CD14-positive monocyte (primary cell): ENCODE measurements at regions not wholly inside any gene's neighbourhood (a gene's known extent, or its start where the extent isn't known, plus 50 kb on each side); places are given as distances from the start of the nearest gene placed in this dataset.

Experiments used
- DNase-seq, 3 donors: peaks; one replicate each; pipeline ENCODE4 v3.0.0-alpha.2; 2011 to 2022
- H2AFZ ChIP-seq: 2 replicates; pipeline ENCODE4 v1.6.0; 2012; ENCODE audit warnings: mild to moderate bottlenecking, low read depth, low read length, inconsistent platforms; ENCODE audit not compliant: insufficient read depth, poor library complexity, severe bottlenecking
- H3K27ac ChIP-seq, 2 donors: 1 replicate in 1 of 2; 2 replicates in 1 of 2; pipeline ENCODE4 v1.5.1; 2012 to 2013; ENCODE audit warnings: low read length in 2 of 2, control low read depth in 1 of 2, inconsistent platforms in 1 of 2, low read depth in 1 of 2, mild to moderate bottlenecking in 1 of 2
- H3K27me3 ChIP-seq, 2 donors: one replicate each; pipeline versions ENCODE4 v1.6.0 to v1.6.1; 2011 to 2013; ENCODE audit warnings: low read length in 2 of 2; ENCODE audit not compliant: control insufficient read depth in 2 of 2, insufficient read depth in 2 of 2
- H3K36me3 ChIP-seq, 2 donors: replicated peaks in 1 of 2; 1 replicate in 1 of 2; 2 replicates in 1 of 2; pipeline versions ENCODE4 v1.5.1 to v1.6.1; 2012 to 2013; ENCODE audit warnings: low read length in 2 of 2, control low read depth in 1 of 2, inconsistent platforms in 1 of 2, mild to moderate bottlenecking in 1 of 2; ENCODE audit not compliant: insufficient read depth in 2 of 2, control insufficient read depth in 1 of 2
- H3K4me1 ChIP-seq, 2 donors: 1 replicate in 1 of 2; 2 replicates in 1 of 2; pipeline versions ENCODE4 v1.5.1 to v1.6.1; 2012 to 2013; ENCODE audit warnings: low read length in 2 of 2, control low read depth in 1 of 2, inconsistent platforms in 1 of 2, mild to moderate bottlenecking in 1 of 2, moderate library complexity in 1 of 2; ENCODE audit not compliant: insufficient read depth in 2 of 2, control insufficient read depth in 1 of 2
- H3K4me2 ChIP-seq: replicated peaks from 2 replicates; pipeline ENCODE3; 2012; ENCODE audit warnings: low read length, moderate library complexity, mild to moderate bottlenecking; ENCODE audit not compliant: poor library complexity, severe bottlenecking; ENCODE audit errors: extremely low read depth
- H3K4me3 ChIP-seq, 3 experiments: fragments of 200-600 bp in 1 of 3; sonication (generic) in 1 of 3; replicated peaks in 1 of 3; 1 replicate in 2 of 3; 2 replicates in 1 of 3; pipeline ENCODE4 v1.5.1; 2011 to 2013; ENCODE audit warnings: low read length in 3 of 3, mild to moderate bottlenecking in 3 of 3, control low read depth in 2 of 3, low read depth in 2 of 3, inconsistent platforms in 1 of 3, moderate library complexity in 1 of 3
- H3K79me2 ChIP-seq: 2 replicates; pipeline ENCODE4 v1.6.0; 2012; ENCODE audit warnings: mild to moderate bottlenecking, control low read depth, inconsistent platforms, low read length, moderate library complexity; ENCODE audit not compliant: insufficient read depth
- H3K9ac ChIP-seq: 2 replicates; pipeline ENCODE4 v1.6.0; 2017; ENCODE audit warnings: low read length, mild to moderate bottlenecking; ENCODE audit not compliant: insufficient read depth, poor library complexity, severe bottlenecking
- H3K9me3 ChIP-seq, 2 donors: replicated peaks in 1 of 2; 1 replicate in 1 of 2; 2 replicates in 1 of 2; pipeline versions ENCODE4 v1.5.1 to v1.6.1; 2012 to 2013; ENCODE audit warnings: low read length in 2 of 2, control low read depth in 1 of 2; ENCODE audit not compliant: control insufficient read depth in 1 of 2, insufficient read depth in 1 of 2
- H4K20me1 ChIP-seq: 2 replicates; pipeline ENCODE4 v1.6.0; 2012; ENCODE audit warnings: mild to moderate bottlenecking, low read length, control low read depth, moderate library complexity; ENCODE audit not compliant: insufficient read depth
- H3K27ac Mint-ChIP-seq, 7 donors: one replicate each; pipeline ENCODE4 v1.8.0; 2020; ENCODE audit warnings: mild to moderate bottlenecking in 7 of 7, mixed read lengths in 7 of 7, moderate library complexity in 6 of 7, inconsistent platforms in 2 of 7
- H3K27me3 Mint-ChIP-seq, 3 donors: one replicate each; pipeline ENCODE4 v1.8.0; 2021 to 2022; ENCODE audit warnings: low read depth in 3 of 3, mild to moderate bottlenecking in 3 of 3, mixed read lengths in 3 of 3, moderate library complexity in 3 of 3, inconsistent platforms in 1 of 3
- H3K36me3 Mint-ChIP-seq, 2 donors: one replicate each; pipeline ENCODE4 v1.8.0; 2020; ENCODE audit warnings: mixed read lengths in 2 of 2, inconsistent platforms in 1 of 2, mild to moderate bottlenecking in 1 of 2
- H3K4me1 Mint-ChIP-seq: one replicate; pipeline ENCODE4 v1.8.0; 2020; ENCODE audit warnings: mild to moderate bottlenecking, mixed read lengths
- H3K4me3 Mint-ChIP-seq, 2 donors: one replicate each; pipeline ENCODE4 v1.8.0; 2020; ENCODE audit warnings: mild to moderate bottlenecking in 2 of 2, mixed read lengths in 2 of 2, moderate library complexity in 1 of 2
- H3K9me3 Mint-ChIP-seq, 7 donors: one replicate each; pipeline ENCODE4 v1.8.0; 2020 to 2022; ENCODE audit warnings: mixed read lengths in 7 of 7, mild to moderate bottlenecking in 6 of 7, moderate library complexity in 6 of 7, inconsistent platforms in 2 of 7
- WGBS: methylation state at CpG from one replicate; pipeline ENCODE4 v1.1.5; 2013; ENCODE audit warnings: missing lambda C conversion rate; ENCODE audit not compliant: insufficient coverage; 5-methylcytosine and 5-hydroxymethylcytosine counted together
- intact Hi-C, 2 donors: fragments of 100-400 bp; cut with micrococcal nuclease; formaldehyde crosslinking; loops; one replicate each; pipeline versions ENCODE4 v1.15.0 to v1.15.1; 2023
- TF ChIP-seq, protein P1 (sequence below): fragments of 200-600 bp; IDR thresholded peaks from one replicate; pipeline ENCODE4 v1.8.0; 2022; ENCODE audit warnings: antibody characterized with exemption, mild to moderate bottlenecking

DNA sequence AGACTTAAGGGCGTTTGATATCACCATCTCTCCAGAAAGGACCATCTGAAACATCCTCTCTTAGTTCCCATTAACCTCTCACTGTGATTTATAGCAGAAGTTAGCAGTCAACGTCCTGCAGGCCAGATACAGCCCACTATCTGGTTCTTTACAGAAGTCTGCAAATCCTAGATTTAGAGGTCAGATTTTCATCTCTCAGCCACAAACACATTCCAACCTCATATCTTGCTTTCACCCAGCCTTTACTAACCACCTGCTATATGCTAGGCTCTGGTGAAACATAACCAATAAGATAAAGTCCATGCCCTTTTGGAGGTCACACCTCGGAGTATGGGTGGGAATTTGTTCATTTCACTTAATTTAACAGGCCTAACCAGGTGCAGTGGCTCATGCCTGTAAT lies 76.8 kb upstream of the CACNA1A start:
- Histone ChIP-seq H3K79me2 (no peaks in the 10 kb centered on the region), H3K9ac (no peak overlapping the region), H3K27me3 (no peaks in the 10 kb centered on the region), H3K4me3 (no peak overlapping the region), H3K4me1 (no peaks in the 10 kb centered on the region), H3K27ac (no peak overlapping the region), H2AFZ (no peak overlapping the region), H3K36me3 (no peaks in the 10 kb centered on the region), H3K9me3 (peaks cover 7 to 9% of the 10 kb centered on the region in 2 donors), H3K4me2 (no peak overlapping the region), H4K20me1 (no peaks in the 10 kb centered on the region)
- peaks cover 0 to 14% (median 9%) of the 10 kb centered on the region in 7 donors for H3K9me3 Mint-ChIP-seq
- H3K27me3 Mint-ChIP-seq, result peaks cover 7 to 13% (median 8%) of the 10 kb centered on the region in 3 donors
- no peak for DNase-seq
- H3K27ac Mint-ChIP-seq, result no peak overlapping the region
- H3K4me3 Mint-ChIP-seq, result no peak overlapping the region
- 0% methylated on average over 1 of the region's 3 CpGs for WGBS
- intact Hi-C loops, result no loop called here
- H3K4me1 Mint-ChIP-seq, result no peaks in the 10 kb centered on the region
- no peaks in the 10 kb centered on the region for H3K36me3 Mint-ChIP-seq
- TF ChIP-seq, protein P1, sequence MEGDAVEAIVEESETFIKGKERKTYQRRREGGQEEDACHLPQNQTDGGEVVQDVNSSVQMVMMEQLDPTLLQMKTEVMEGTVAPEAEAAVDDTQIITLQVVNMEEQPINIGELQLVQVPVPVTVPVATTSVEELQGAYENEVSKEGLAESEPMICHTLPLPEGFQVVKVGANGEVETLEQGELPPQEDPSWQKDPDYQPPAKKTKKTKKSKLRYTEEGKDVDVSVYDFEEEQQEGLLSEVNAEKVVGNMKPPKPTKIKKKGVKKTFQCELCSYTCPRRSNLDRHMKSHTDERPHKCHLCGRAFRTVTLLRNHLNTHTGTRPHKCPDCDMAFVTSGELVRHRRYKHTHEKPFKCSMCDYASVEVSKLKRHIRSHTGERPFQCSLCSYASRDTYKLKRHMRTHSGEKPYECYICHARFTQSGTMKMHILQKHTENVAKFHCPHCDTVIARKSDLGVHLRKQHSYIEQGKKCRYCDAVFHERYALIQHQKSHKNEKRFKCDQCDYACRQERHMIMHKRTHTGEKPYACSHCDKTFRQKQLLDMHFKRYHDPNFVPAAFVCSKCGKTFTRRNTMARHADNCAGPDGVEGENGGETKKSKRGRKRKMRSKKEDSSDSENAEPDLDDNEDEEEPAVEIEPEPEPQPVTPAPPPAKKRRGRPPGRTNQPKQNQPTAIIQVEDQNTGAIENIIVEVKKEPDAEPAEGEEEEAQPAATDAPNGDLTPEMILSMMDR, result no peak

DNA sequence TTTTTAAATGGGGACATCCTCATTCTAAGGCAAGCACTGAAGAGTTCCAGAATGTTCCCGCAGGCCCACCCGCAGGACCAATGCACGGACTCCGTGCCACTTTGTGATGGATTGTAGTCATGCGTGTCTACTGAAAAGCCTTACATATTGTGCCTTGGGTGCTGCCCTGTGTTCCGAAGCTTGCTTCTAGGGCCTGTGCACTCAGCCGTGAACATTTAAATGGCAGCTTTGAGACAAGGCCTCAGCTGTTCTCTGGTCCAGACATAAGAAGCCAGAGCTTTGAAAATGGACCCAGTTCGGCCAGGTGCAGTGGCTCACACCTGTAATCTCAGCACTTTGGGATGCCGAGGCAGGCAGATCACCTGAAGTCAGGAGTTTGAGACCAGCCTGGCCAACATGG lies 75.3 kb upstream of the CACNA1A start:
- TF ChIP-seq, protein P1, result no peak
- Histone ChIP-seq H4K20me1 (no peaks in the 10 kb centered on the region), H3K27me3 (no peaks in the 10 kb centered on the region), H2AFZ (no peak overlapping the region), H3K4me3 (no peak overlapping the region), H3K4me1 (no peaks in the 10 kb centered on the region), H3K4me2 (no peak overlapping the region), H3K9ac (no peak overlapping the region), H3K27ac (no peak overlapping the region), H3K79me2 (no peaks in the 10 kb centered on the region), H3K9me3 (peaks cover 17 to 18% of the 10 kb centered on the region in 2 donors), H3K36me3 (no peaks in the 10 kb centered on the region)
- no peak for DNase-seq
- no peaks in the 10 kb centered on the region for H3K36me3 Mint-ChIP-seq
- 97% methylated on average over 9 of the region's 9 CpGs for WGBS
- no peak overlapping the region for H3K27ac Mint-ChIP-seq
- H3K4me3 Mint-ChIP-seq, result no peak overlapping the region
- H3K4me1 Mint-ChIP-seq, result no peaks in the 10 kb centered on the region
- peaks cover 6 to 15% (median 6%) of the 10 kb centered on the region in 3 donors for H3K27me3 Mint-ChIP-seq
- peaks cover 2 to 26% (median 13%) of the 10 kb centered on the region in 7 donors for H3K9me3 Mint-ChIP-seq
- intact Hi-C loops, result no loop called here
